PC-3 (cell line): ENCODE measurements at regions not wholly inside any gene's neighbourhood (a gene's known extent, or its start where the extent isn't known, plus 50 kb on each side); places are given as distances from the start of the nearest gene placed in this dataset.

Source experiments
- CTCF ChIP-seq: fragments of 300-600 bp; sonication (generic); conservative IDR thresholded peaks from 2 replicates; pipeline ENCODE4 v1.5.1; 2017; ENCODE audit warnings: antibody characterized with exemption, low read depth, mild to moderate bottlenecking, low read length
- EZH2phosphoT487 ChIP-seq: fragments of 300-600 bp; sonication (generic); IDR thresholded peaks from 2 replicates; pipeline ENCODE4 v1.6.1; 2018; ENCODE audit warnings: mild to moderate bottlenecking, antibody characterized with exemption, low read length, borderline replicate concordance

- TF ChIP-seq CTCF: no peak
- no peak for TF ChIP-seq EZH2phosphoT487
Observed at GRCh38 chr2:5329763-5330162, 362.4 kb upstream of the SOX11 start.
